ENCODE measurements at regions not wholly inside any gene's neighbourhood (a gene's known extent, or its start where the extent isn't known, plus 50 kb on each side); places are given as distances from the start of the nearest gene placed in this dataset.
"Not testable (repeated sequence)": the region's sequence is repeated elsewhere in the genome, so short reads cannot be mapped to it uniquely, and the experiment has no call there.

GRCh38 chr1:81738875-81739274 lies 61.9 kb upstream of the ADGRL2 start:
- DNase-seq: no peak

- no peak for DNase-seq
Measured at GRCh38 chr1:81733480-81733879, 67.3 kb upstream of the ADGRL2 start.

GRCh38 chr1:81731989-81732388 lies 68.7 kb upstream of the ADGRL2 start:
- no peak for DNase-seq

- DNase-seq: no peak
Measured at GRCh38 chr1:81730881-81731280, 69.9 kb upstream of the ADGRL2 start.

GRCh38 chr1:81730299-81730698 lies 70.4 kb upstream of the ADGRL2 start:
- DNase-seq: not testable (repeated sequence)

GRCh38 chr1:81729818-81730217 lies 70.9 kb upstream of the ADGRL2 start:
- no peak for DNase-seq

- DNase-seq: no peak
Measured at GRCh38 chr1:81729239-81729638, 71.5 kb upstream of the ADGRL2 start.

- no peak for DNase-seq
Measured at GRCh38 chr1:81725823-81726222, 74.9 kb upstream of the ADGRL2 start.

GRCh38 chr1:81722631-81723328 lies 78.0 kb upstream of the ADGRL2 start:
- DNase-seq: not testable (repeated sequence)

GRCh38 chr1:81720256-81720655 lies 80.5 kb upstream of the ADGRL2 start:
- not testable (repeated sequence) for DNase-seq

- no peak for DNase-seq
Measured at GRCh38 chr1:81717230-81717629, 83.5 kb upstream of the ADGRL2 start.

GRCh38 chr1:81715391-81715790 lies 85.3 kb upstream of the ADGRL2 start:
- DNase-seq: no peak

- peak; percentile 66 for DNase-seq
Measured at GRCh38 chr1:81714636-81715035, 86.1 kb upstream of the ADGRL2 start.

GRCh38 chr1:81712425-81712824 lies 88.3 kb upstream of the ADGRL2 start:
- no peak for DNase-seq

GRCh38 chr1:81710857-81711256 lies 89.9 kb upstream of the ADGRL2 start:
- no peak for DNase-seq

- no peak for DNase-seq
Measured at GRCh38 chr1:81708250-81708649, 92.5 kb upstream of the ADGRL2 start.

- no peak for DNase-seq
Measured at GRCh38 chr1:81706650-81707435, 93.9 kb upstream of the ADGRL2 start.

GRCh38 chr1:81703756-81704463 lies 96.8 kb upstream of the ADGRL2 start:
- DNase-seq: no peak

- no peak for DNase-seq
Measured at GRCh38 chr1:81703391-81703755, 97.4 kb upstream of the ADGRL2 start.

GRCh38 chr1:81702903-81703302 lies 97.8 kb upstream of the ADGRL2 start:
- DNase-seq: no peak

GRCh38 chr1:81702079-81702715 lies 98.5 kb upstream of the ADGRL2 start:
- no peak for DNase-seq

- peak; percentile 69 for DNase-seq
Measured at GRCh38 chr1:81700728-81701470, 99.8 kb upstream of the ADGRL2 start.

- DNase-seq: peak; percentile 47
Measured at GRCh38 chr1:81699234-81699633, 101.5 kb upstream of the ADGRL2 start.

All from NCI-H1105 treated with DMSO at 0.1 percent for 48 hours (cell line).